AG04449 (cell line): ENCODE measurements at regions not wholly inside any gene's neighbourhood (a gene's known extent, or its start where the extent isn't known, plus 50 kb on each side); places are given as distances from the start of the nearest gene placed in this dataset.

Source experiments
- CTCF ChIA-PET: fragments of 350-600 bp; formaldehyde crosslinking; extraction: SDS; loops from one replicate; lab custom pipeline; 2021; ENCODE audit warnings: antibody characterized with exemption; lab: Yijun Ruan, JAX
- POLR2A ChIA-PET: fragments of 400-600, 350-600 bp; formaldehyde crosslinking; extraction: SDS; loops from one replicate; lab custom pipeline; 2020; ENCODE audit warnings: antibody characterized with exemption, inconsistent platforms; lab: Yijun Ruan, JAX
- DNase-seq: peaks from one replicate; pipeline ENCODE4 v3.0.0-alpha.2; 2010; ENCODE audit warnings: low read depth, low spot score
- H3K4me3 ChIP-seq: 2 replicates; pipeline ENCODE4 v1.5.1; 2011; ENCODE audit warnings: low read depth, mild to moderate bottlenecking, control low read depth, low read length
- TF ChIP-seq, protein P1 (sequence below): IDR thresholded peaks from one replicate; pipeline ENCODE4 v1.5.1; 2011; ENCODE audit warnings: mild to moderate bottlenecking, moderate library complexity, low read length, control low read depth, inconsistent platforms; ENCODE audit not compliant: insufficient read depth; ENCODE audit errors: missing control alignments

DNA sequence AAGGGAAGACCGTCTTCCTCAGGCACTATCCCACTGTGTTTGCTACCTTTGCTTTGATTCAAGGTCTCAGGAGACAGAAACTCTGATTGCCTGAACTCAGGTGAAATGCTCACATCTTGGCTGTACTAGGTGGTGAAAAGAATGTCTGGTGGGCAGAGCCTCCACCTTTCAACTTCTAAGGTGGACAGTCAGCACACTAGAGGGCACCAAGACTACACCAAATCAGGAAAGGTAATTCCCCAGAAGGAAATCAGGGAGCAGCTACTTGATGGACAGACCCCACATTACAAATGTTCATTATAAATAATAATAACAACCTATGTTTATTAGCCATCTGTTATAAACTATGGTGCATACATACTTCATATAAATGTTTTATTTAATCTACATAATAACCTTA, 220.9 kb downstream of the ATG4C start:
- POLR2A ChIA-PET, result no interaction called here
- H3K4me3 ChIP-seq, result no peak overlapping the region
- no peak for DNase-seq
- CTCF ChIA-PET, result interaction anchor here (0.8 kb wide), 1 partner anchor 144 kb away, joined by 3 read pairs; no protein-coding TSS in a partner anchor
- TF ChIP-seq, protein P1, sequence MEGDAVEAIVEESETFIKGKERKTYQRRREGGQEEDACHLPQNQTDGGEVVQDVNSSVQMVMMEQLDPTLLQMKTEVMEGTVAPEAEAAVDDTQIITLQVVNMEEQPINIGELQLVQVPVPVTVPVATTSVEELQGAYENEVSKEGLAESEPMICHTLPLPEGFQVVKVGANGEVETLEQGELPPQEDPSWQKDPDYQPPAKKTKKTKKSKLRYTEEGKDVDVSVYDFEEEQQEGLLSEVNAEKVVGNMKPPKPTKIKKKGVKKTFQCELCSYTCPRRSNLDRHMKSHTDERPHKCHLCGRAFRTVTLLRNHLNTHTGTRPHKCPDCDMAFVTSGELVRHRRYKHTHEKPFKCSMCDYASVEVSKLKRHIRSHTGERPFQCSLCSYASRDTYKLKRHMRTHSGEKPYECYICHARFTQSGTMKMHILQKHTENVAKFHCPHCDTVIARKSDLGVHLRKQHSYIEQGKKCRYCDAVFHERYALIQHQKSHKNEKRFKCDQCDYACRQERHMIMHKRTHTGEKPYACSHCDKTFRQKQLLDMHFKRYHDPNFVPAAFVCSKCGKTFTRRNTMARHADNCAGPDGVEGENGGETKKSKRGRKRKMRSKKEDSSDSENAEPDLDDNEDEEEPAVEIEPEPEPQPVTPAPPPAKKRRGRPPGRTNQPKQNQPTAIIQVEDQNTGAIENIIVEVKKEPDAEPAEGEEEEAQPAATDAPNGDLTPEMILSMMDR, result no peak

DNA sequence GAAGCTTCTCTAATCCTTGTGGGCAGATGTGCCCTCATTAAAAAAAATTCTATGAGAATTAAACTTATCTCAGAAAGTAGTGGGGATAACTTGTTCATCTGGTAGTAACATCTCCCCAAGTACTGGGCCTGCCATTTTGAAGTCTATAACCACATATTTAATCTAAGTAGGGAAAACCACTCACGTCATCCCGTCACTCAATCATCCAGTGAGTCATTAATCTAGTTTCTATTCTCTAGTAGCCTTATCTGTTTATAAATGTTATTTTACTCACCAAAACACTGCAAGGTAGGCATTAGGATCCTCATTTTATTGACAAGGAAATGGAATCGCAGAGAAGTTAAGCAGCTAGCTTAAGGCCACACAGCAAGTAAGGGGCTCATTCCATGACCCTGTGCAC, 221.9 kb downstream of the ATG4C start:
- TF ChIP-seq, protein P1, result no peak
- CTCF ChIA-PET, result no interaction called here
- no peak overlapping the region for H3K4me3 ChIP-seq
- POLR2A ChIA-PET, result no interaction called here
- no peak for DNase-seq

- TF ChIP-seq, protein P1, result no peak
- ChIA-PET POLR2A (no interaction called here), CTCF (no interaction called here)
- DNase-seq, result no peak
- no peak overlapping the region for H3K4me3 ChIP-seq
Observed at GRCh38 chr1:63009421-63009820, 225.5 kb downstream of the ATG4C start.

- POLR2A ChIA-PET, result no interaction called here
- CTCF ChIA-PET, result no interaction called here
- H3K4me3 ChIP-seq, result no peak overlapping the region
- TF ChIP-seq, protein P1, result no peak
- DNase-seq, result no peak
Observed at GRCh38 chr1:63010913-63011660, 227.2 kb downstream of the ATG4C start.

DNA sequence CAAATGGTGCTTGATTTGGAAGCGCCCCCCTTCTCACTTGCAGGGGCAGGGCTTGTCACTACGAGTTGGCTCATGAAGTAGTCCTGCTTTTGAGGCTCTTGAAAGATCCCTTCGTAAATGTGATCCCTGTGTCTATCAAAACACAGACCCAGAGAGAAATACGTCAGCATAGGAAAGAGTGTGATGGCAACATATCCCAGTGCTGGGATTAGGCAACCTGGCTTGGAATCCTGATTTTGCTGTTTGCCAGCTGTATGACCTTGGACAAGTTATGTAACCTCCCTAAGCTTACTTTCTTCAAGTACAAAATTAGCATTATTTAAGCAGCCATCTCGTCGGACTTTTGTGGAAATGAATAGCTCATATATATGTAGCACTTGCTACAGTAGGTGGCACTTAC, 228.4 kb downstream of the ATG4C start:
- TF ChIP-seq, protein P1, result no peak
- POLR2A ChIA-PET, result no interaction called here
- CTCF ChIA-PET, result no interaction called here
- DNase-seq, result no peak
- H3K4me3 ChIP-seq, result no peak overlapping the region

GRCh38 chr1:63014267-63014666, 230.3 kb downstream of the ATG4C start:
- POLR2A ChIA-PET, result no interaction called here
- TF ChIP-seq, protein P1, result no peak
- no peak overlapping the region for H3K4me3 ChIP-seq
- DNase-seq, result no peak
- CTCF ChIA-PET, result no interaction called here
